H1 (cell line): ENCODE measurements at regions not wholly inside any gene's neighbourhood (a gene's known extent, or its start where the extent isn't known, plus 50 kb on each side); places are given as distances from the start of the nearest gene placed in this dataset.

Experiments used
- CTCF ChIA-PET: fragments of 300-600 bp; sonication (Branson Sonifier 250); formaldehyde crosslinking; loops from one replicate; lab custom pipeline; 2021; ENCODE audit not compliant: partially characterized antibody; lab: Charles Lee
- POLR2A ChIA-PET: fragments of 300-600 bp; sonication (Branson Sonifier 250); formaldehyde crosslinking; loops from one replicate; lab custom pipeline; 2021; ENCODE audit warnings: inconsistent platforms; ENCODE audit not compliant: partially characterized antibody; lab: Charles Lee
- DNase-seq, 2 experiments: peaks; one replicate each; pipeline versions ENCODE4 v3.0.0 to v3.0.0-alpha.2; 2010 to 2022; ENCODE audit warnings: low spot score in 2 of 2, low read depth in 1 of 2, mixed read lengths in 1 of 2
- FAIRE-seq: peaks from 2 replicates; lab custom pipeline; 2011; peaks lifted over from hg19 to GRCh38; lab: Jason Lieb, UNC
- H2AFZ ChIP-seq: 2 replicates; pipeline ENCODE4 v1.8.1; 2012; ENCODE audit warnings: low read length, inconsistent platforms
- H2AK5ac ChIP-seq: 2 replicates; pipeline ENCODE4 v1.6.1; 2013; ENCODE audit warnings: low read depth, low read length
- H2BK120ac ChIP-seq: replicated peaks from 2 replicates; pipeline ENCODE3; 2013; ENCODE audit warnings: low read depth, low read length, inconsistent platforms
- H2BK12ac ChIP-seq: 2 replicates; pipeline ENCODE4 v1.6.1; 2013; ENCODE audit warnings: low read depth, low read length
- H2BK15ac ChIP-seq: 2 replicates; pipeline ENCODE4 v1.6.1; 2013; ENCODE audit warnings: low read length
- H2BK20ac ChIP-seq: 2 replicates; pipeline ENCODE4 v1.6.1; 2013; ENCODE audit warnings: low read length
- H2BK5ac ChIP-seq: 2 replicates; pipeline ENCODE4 v1.6.1; 2013; ENCODE audit warnings: low read depth, low read length
- H3K14ac ChIP-seq: 2 replicates; pipeline ENCODE4 v1.6.1; 2013; ENCODE audit warnings: inconsistent platforms; ENCODE audit not compliant: insufficient read length
- H3K18ac ChIP-seq: 2 replicates; pipeline ENCODE4 v1.6.1; 2013; ENCODE audit warnings: low read length; ENCODE audit errors: extremely low read depth
- H3K23ac ChIP-seq: 2 replicates; pipeline ENCODE4 v1.6.1; 2013; ENCODE audit warnings: inconsistent platforms; ENCODE audit not compliant: insufficient read length
- H3K23me2 ChIP-seq: 2 replicates; pipeline ENCODE4 v1.6.1; 2013; ENCODE audit warnings: low read depth, low read length
- H3K27ac ChIP-seq: 2 replicates; pipeline ENCODE4 v1.6.1; 2011; ENCODE audit warnings: low read depth, low read length, inconsistent platforms
- H3K27me3 ChIP-seq, 4 experiments: replicated peaks in 1 of 4; 1 replicate in 1 of 4; 2 replicates in 3 of 4; pipeline versions ENCODE4 v1.6.1 to v1.8.1; 2011 to 2013; ENCODE audit warnings: low read length in 3 of 4, mild to moderate bottlenecking in 3 of 4, inconsistent platforms in 2 of 4, mixed read lengths in 2 of 4, moderate library complexity in 1 of 4; ENCODE audit not compliant: control insufficient read depth in 3 of 4, insufficient read depth in 3 of 4; ENCODE audit errors: extremely low read depth in 1 of 4
- H3K36me3 ChIP-seq, 4 experiments: 2 replicates each; pipeline versions ENCODE4 v1.6.1 to v1.8.1; 2011 to 2013; ENCODE audit warnings: mild to moderate bottlenecking in 4 of 4, low read length in 3 of 4, moderate library complexity in 2 of 4, control low read depth in 1 of 4, inconsistent platforms in 1 of 4; ENCODE audit not compliant: insufficient read depth in 4 of 4, control insufficient read depth in 2 of 4
- H3K4ac ChIP-seq: replicated peaks from 2 replicates; pipeline ENCODE3; 2013; ENCODE audit warnings: low read length, low read depth, mixed read lengths, inconsistent platforms; ENCODE audit not compliant: insufficient read length
- H3K4me1 ChIP-seq, 4 experiments: replicated peaks in 1 of 4; 1 replicate in 1 of 4; 2 replicates in 3 of 4; pipeline versions ENCODE4 v1.6.1 to v1.8.1; 2011 to 2013; ENCODE audit warnings: low read length in 3 of 4, inconsistent platforms in 2 of 4, mixed read lengths in 1 of 4; ENCODE audit not compliant: insufficient read depth in 4 of 4, control insufficient read depth in 3 of 4
- H3K4me2 ChIP-seq, 2 experiments: 2 replicates each; pipeline versions ENCODE4 v1.6.1 to v1.8.1; 2011 to 2013; ENCODE audit warnings: low read depth in 2 of 2, low read length in 2 of 2, control low read depth in 1 of 2, inconsistent platforms in 1 of 2, mild to moderate bottlenecking in 1 of 2; ENCODE audit not compliant: insufficient read depth in 1 of 2
- H3K4me3 ChIP-seq, 4 experiments: fragments of 200-600, 300-600 bp in 1 of 4; sonication (generic), shearing (Covaris generic), sonication (Bioruptor Twin) in 1 of 4; 2 replicates each; pipeline versions ENCODE4 v1.5.1 to v1.8.1; 2011 to 2016; ENCODE audit warnings: low read length in 4 of 4, low read depth in 3 of 4, control low read depth in 2 of 4, inconsistent platforms in 2 of 4, mild to moderate bottlenecking in 2 of 4, mixed read lengths in 1 of 4, moderate library complexity in 1 of 4; ENCODE audit not compliant: insufficient read depth in 2 of 4; ENCODE audit errors: extremely low read depth in 1 of 4
- H3K56ac ChIP-seq: replicated peaks from 2 replicates; pipeline ENCODE3; 2013; ENCODE audit warnings: low read depth, mild to moderate bottlenecking, mixed read lengths, low read length, inconsistent platforms; ENCODE audit not compliant: insufficient read length
- H3K79me1 ChIP-seq: 2 replicates; pipeline ENCODE4 v1.6.1; 2013; ENCODE audit warnings: low read depth, low read length, control low read depth
- H3K79me2 ChIP-seq, 2 experiments: 2 replicates each; pipeline versions ENCODE4 v1.6.1 to v1.8.1; 2012 to 2013; ENCODE audit warnings: low read length in 2 of 2, mild to moderate bottlenecking in 2 of 2, inconsistent platforms in 1 of 2; ENCODE audit not compliant: insufficient read depth in 2 of 2, control insufficient read depth in 1 of 2
- H3K9ac ChIP-seq, 4 experiments: replicated peaks in 1 of 4; 1 replicate in 1 of 4; 2 replicates in 3 of 4; pipeline versions ENCODE4 v1.6.1 to v1.8.1; 2011 to 2013; ENCODE audit warnings: low read depth in 3 of 4, low read length in 3 of 4, control low read depth in 2 of 4, mild to moderate bottlenecking in 2 of 4, moderate library complexity in 2 of 4, inconsistent platforms in 1 of 4; ENCODE audit errors: extremely low read depth in 1 of 4
- H3K9me3 ChIP-seq, 2 experiments: 2 replicates each; pipeline versions ENCODE4 v1.6.1 to v1.8.1; 2012 to 2013; ENCODE audit warnings: mild to moderate bottlenecking in 2 of 2, moderate library complexity in 2 of 2, control low read depth in 1 of 2, inconsistent platforms in 1 of 2, low read depth in 1 of 2, low read length in 1 of 2, mixed read lengths in 1 of 2; ENCODE audit not compliant: insufficient read depth in 2 of 2
- H4K20me1 ChIP-seq, 2 experiments: replicated peaks in 1 of 2; 2 replicates each; pipeline versions ENCODE3 to v1.8.1; 2011 to 2013; ENCODE audit warnings: inconsistent platforms in 2 of 2, low read length in 2 of 2, mild to moderate bottlenecking in 1 of 2; ENCODE audit not compliant: insufficient read depth in 2 of 2, control insufficient read depth in 1 of 2
- H4K5ac ChIP-seq: 2 replicates; pipeline ENCODE4 v1.6.1; 2013; ENCODE audit warnings: low read length, low read depth, mixed read lengths, inconsistent platforms; ENCODE audit not compliant: insufficient read length
- H4K8ac ChIP-seq: 2 replicates; pipeline ENCODE4 v1.8.0; 2013; ENCODE audit warnings: mild to moderate bottlenecking, moderate library complexity, low read length, inconsistent platforms; ENCODE audit not compliant: insufficient read depth; ENCODE audit errors: extremely low read depth
- H4K91ac ChIP-seq: replicated peaks from 2 replicates; pipeline ENCODE3; 2013; ENCODE audit warnings: low read length, mixed read lengths, inconsistent platforms; ENCODE audit not compliant: insufficient read length
- BACH1 ChIP-seq: IDR thresholded peaks from 2 replicates; pipeline ENCODE4 v1.6.1; 2012; ENCODE audit warnings: low read length, improper control_type of control experiment
- CEBPB ChIP-seq: IDR thresholded peaks from 2 replicates; pipeline ENCODE4 v1.6.1; 2012; ENCODE audit warnings: low read depth, low read length
- CTBP2 ChIP-seq: IDR thresholded peaks from 2 replicates; pipeline ENCODE4 v1.7.0; 2011; ENCODE audit warnings: borderline replicate concordance, mild to moderate bottlenecking, moderate library complexity, mixed read lengths, low read length; ENCODE audit not compliant: insufficient read depth, insufficient read length
- EP300 ChIP-seq, 2 experiments: IDR thresholded peaks; 1 replicate in 1 of 2; 2 replicates in 1 of 2; pipeline ENCODE4 v1.6.1; 2011 to 2012; ENCODE audit warnings: low read depth in 2 of 2, low read length in 2 of 2, mild to moderate bottlenecking in 2 of 2, borderline replicate concordance in 1 of 2, inconsistent platforms in 1 of 2, moderate library complexity in 1 of 2
- HDAC6 ChIP-seq: IDR thresholded peaks from one replicate; pipeline ENCODE4 v1.7.1; 2012; ENCODE audit warnings: low read depth, mild to moderate bottlenecking, inconsistent platforms, low read length, moderate library complexity
- POLR2A ChIP-seq, 2 experiments: IDR thresholded peaks; 1 replicate in 1 of 2; 2 replicates in 1 of 2; pipeline ENCODE4 v1.6.1; 2011; ENCODE audit warnings: low read depth in 2 of 2, low read length in 2 of 2, mild to moderate bottlenecking in 2 of 2; ENCODE audit errors: control extremely low read depth in 1 of 2
- POU5F1 ChIP-seq: IDR thresholded peaks from 2 replicates; pipeline ENCODE4 v1.6.1; 2011; ENCODE audit warnings: low read depth, mild to moderate bottlenecking, low read length, moderate library complexity
- RBBP5 ChIP-seq: IDR thresholded peaks from 2 replicates; pipeline ENCODE4 v1.7.1; 2012; ENCODE audit warnings: low read depth, mild to moderate bottlenecking, inconsistent platforms, low read length, moderate library complexity, borderline replicate concordance
- YY1 ChIP-seq: IDR thresholded peaks from 2 replicates; pipeline ENCODE4 v1.6.1; 2011; ENCODE audit warnings: low read depth, mild to moderate bottlenecking, low read length
- ZNF274 ChIP-seq: IDR thresholded peaks from 2 replicates; pipeline ENCODE4 v1.7.0; 2012; ENCODE audit warnings: low read length, borderline replicate concordance; ENCODE audit errors: extremely low read depth
- WGBS, 2 experiments: shearing (Covaris generic) in 1 of 2; methylation state at CpG; one replicate each; pipeline versions ENCODE4 v1.1.6 to v1.1.7; 2013 to 2015; ENCODE audit warnings: low lambda C conversion rate in 2 of 2, mixed read lengths in 2 of 2, inconsistent platforms in 1 of 2, low coverage in 1 of 2, missing lambda C conversion rate in 1 of 2; ENCODE audit not compliant: insufficient replicate concordance in 2 of 2, insufficient coverage in 1 of 2, insufficient read length in 1 of 2; ENCODE audit errors: extremely low coverage in 1 of 2, missing lambda C conversion rate in 1 of 2; 5-methylcytosine and 5-hydroxymethylcytosine counted together
- TF ChIP-seq, protein P1 (sequence below), 3 experiments: IDR thresholded peaks; 1 replicate in 2 of 3; 2 replicates in 1 of 3; pipeline versions ENCODE4 v1.5.1 to v1.6.1; 2011; ENCODE audit warnings: low read length in 3 of 3, mild to moderate bottlenecking in 3 of 3, inconsistent platforms in 2 of 3, low read depth in 1 of 3, moderate library complexity in 1 of 3; ENCODE audit not compliant: insufficient read depth in 1 of 3; ENCODE audit errors: control extremely low read depth in 1 of 3
- TF ChIP-seq, protein P2 (sequence below): IDR thresholded peaks from 2 replicates; pipeline ENCODE4 v1.6.1; 2012; ENCODE audit warnings: inconsistent platforms

DNA sequence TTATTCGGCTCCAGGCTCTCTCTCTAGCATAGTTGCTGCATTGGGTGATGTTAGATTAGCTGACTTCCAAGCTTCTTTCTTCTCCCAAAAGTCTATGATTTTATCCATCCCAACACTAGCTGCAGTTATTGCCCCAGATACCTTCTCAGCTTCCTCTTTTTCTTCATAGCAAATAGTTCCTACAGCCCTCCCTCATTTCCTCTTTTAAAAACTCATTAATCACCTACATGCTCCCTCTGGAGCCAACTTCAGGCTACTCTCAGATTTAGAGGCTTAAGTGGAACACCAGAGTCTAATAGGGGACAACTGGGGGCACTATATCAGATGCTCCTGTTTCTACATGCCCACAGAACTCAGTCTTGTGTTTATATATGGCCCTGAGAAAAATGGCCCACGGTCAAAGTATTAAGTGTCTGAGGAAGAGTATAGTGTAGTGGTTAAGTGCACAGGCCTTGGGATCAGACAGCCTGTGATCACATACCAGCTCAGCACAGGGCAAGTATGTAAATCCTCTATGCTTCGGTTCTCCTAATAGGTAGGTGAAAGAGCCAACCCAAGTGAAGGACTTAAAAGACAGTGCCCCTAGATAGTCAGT lies 241.9 kb upstream of the SLC14A2 start:
- Histone ChIP-seq H3K9ac (no peak overlapping the region), H3K27ac (no peak overlapping the region), H3K27me3 (no peaks in the 10 kb centered on the region), H4K91ac (no peak overlapping the region), H3K4me1 (no peaks in the 10 kb centered on the region), H3K18ac (no peak overlapping the region), H2AFZ (no peak overlapping the region), H2BK120ac (no peak overlapping the region), H3K56ac (no peak overlapping the region), H3K79me1 (no peaks in the 10 kb centered on the region), H2BK20ac (no peak overlapping the region), H3K36me3 (no peaks in the 10 kb centered on the region), H3K4me3 (no peak overlapping the region), H3K14ac (no peak overlapping the region), H3K23me2 (no peaks in the 10 kb centered on the region), H3K79me2 (no peaks in the 10 kb centered on the region), H4K20me1 (no peaks in the 10 kb centered on the region), H2BK15ac (no peak overlapping the region), H3K9me3 (no peaks in the 10 kb centered on the region), H3K4me2 (no peak overlapping the region), H3K4ac (no peak overlapping the region), H3K23ac (no peak overlapping the region), H2BK12ac (no peak overlapping the region), H4K8ac (no peak overlapping the region), H4K5ac (no peak overlapping the region), H2AK5ac (no peak overlapping the region), H2BK5ac (no peak overlapping the region)
- DNase-seq (no peak), FAIRE-seq (no peak)
- WGBS, 2 experiments = 90% methylated on average over 3 of the region's 3 CpGs; no CpG with 5 or more reads in 1 of the 2 experiments
- ChIA-PET CTCF (interaction anchor here (0.9 to 3.3 kb wide), 6 partner anchors 10 to 473 kb away, joined by 3 to 32 read pairs (median 4); no protein-coding TSS in a partner anchor), POLR2A (no interaction called here)
- TF ChIP-seq POU5F1 = no peak
- no peak for TF ChIP-seq RBBP5
- TF ChIP-seq, protein P1, sequence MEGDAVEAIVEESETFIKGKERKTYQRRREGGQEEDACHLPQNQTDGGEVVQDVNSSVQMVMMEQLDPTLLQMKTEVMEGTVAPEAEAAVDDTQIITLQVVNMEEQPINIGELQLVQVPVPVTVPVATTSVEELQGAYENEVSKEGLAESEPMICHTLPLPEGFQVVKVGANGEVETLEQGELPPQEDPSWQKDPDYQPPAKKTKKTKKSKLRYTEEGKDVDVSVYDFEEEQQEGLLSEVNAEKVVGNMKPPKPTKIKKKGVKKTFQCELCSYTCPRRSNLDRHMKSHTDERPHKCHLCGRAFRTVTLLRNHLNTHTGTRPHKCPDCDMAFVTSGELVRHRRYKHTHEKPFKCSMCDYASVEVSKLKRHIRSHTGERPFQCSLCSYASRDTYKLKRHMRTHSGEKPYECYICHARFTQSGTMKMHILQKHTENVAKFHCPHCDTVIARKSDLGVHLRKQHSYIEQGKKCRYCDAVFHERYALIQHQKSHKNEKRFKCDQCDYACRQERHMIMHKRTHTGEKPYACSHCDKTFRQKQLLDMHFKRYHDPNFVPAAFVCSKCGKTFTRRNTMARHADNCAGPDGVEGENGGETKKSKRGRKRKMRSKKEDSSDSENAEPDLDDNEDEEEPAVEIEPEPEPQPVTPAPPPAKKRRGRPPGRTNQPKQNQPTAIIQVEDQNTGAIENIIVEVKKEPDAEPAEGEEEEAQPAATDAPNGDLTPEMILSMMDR (IDR thresholded peaks at IDR 0.05; ENCODE audit: control extremely low read depth in 1 of 3, insufficient read depth in 1 of 3, low read depth in 1 of 3, low read length in 3 of 3) = no peak
- no peak for TF ChIP-seq CEBPB
- TF ChIP-seq ZNF274 = no peak
- no peak for TF ChIP-seq BACH1
- TF ChIP-seq HDAC6 = no peak
- TF ChIP-seq CTBP2 = no peak
- TF ChIP-seq, protein P2, sequence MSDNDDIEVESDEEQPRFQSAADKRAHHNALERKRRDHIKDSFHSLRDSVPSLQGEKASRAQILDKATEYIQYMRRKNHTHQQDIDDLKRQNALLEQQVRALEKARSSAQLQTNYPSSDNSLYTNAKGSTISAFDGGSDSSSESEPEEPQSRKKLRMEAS = no peak
- no peak for TF ChIP-seq YY1
- no peak for TF ChIP-seq EP300 (IDR thresholded peaks at IDR 0.05; ENCODE audit: borderline replicate concordance in 1 of 2, low read depth in 2 of 2, low read length in 2 of 2)
- no peak for TF ChIP-seq POLR2A (IDR thresholded peaks at IDR 0.05; ENCODE audit: control extremely low read depth in 1 of 2, low read depth in 2 of 2, low read length in 2 of 2)
